ENCODE measurements at regions not wholly inside any gene's neighbourhood (a gene's known extent, or its start where the extent isn't known, plus 50 kb on each side); places are given as distances from the start of the nearest gene placed in this dataset.

DNA sequence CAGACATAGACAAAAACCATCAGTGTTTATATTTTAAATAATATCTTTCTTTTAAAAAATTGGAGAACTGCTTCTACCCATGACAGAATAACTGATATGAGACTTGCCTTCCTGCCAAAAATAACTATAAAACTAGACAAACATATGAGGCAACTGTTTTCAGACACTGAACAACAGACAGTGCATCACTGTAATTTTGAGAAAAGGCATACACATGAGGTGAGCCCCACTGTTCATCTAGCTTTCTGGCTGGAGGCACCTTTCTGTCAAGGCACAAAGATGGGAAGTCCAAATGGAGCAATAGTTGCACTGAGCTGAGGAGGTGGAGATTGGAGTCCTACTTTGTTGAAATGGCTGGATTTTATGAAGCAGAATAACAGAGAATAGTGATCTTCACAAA lies 71.9 kb upstream of the ZNF507 start:
- no peak for DNase-seq

GRCh38 chr19:32287086-32287485 lies 58.3 kb upstream of the ZNF507 start:
- DNase-seq: no peak

DNA sequence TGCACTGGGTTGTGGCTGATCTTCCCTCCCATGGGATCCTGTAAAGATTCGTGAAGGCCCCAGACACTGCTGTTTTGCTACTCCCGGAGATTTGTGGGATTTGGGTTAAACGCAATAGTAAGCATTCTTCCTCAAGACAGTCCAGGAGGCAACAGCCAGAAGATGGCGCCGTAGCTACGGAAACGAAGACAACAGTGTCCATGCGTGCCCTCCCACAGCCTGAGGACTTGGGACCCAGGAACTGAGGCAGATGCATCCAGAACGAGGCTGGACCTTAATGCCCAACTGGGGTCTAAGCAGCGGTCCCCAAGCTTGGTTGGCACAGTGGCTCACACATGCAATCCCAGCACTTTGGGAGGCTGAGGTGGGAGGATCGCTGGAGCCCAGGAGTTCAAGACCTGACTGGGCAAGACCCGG lies 57.6 kb upstream of the ZNF507 start:
- no peak for DNase-seq

- DNase-seq: no peak
These were observed 55.7 kb upstream of the ZNF507 start for GRCh38 chr19:32289566-32290210.

DNA sequence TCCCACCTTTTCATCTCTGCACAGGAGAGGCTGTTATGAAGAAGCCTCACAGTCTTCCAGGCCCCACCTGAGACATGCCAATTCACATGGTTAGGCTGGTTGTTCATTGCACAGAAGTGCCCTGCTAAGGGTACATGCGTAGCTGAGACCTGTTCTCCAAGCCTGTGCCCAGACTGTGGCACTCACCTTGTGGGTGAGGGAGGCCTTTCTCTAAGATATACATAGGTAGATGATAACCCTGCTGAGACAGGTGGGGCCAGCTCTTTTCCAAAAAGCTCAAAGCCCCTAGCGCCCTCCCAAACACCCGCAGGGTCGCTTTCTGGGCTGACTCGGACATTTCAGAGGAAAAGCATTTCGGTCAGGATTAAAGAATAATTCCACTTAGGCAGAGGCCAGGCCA lies 53.5 kb upstream of the ZNF507 start:
- no peak for DNase-seq

DNA sequence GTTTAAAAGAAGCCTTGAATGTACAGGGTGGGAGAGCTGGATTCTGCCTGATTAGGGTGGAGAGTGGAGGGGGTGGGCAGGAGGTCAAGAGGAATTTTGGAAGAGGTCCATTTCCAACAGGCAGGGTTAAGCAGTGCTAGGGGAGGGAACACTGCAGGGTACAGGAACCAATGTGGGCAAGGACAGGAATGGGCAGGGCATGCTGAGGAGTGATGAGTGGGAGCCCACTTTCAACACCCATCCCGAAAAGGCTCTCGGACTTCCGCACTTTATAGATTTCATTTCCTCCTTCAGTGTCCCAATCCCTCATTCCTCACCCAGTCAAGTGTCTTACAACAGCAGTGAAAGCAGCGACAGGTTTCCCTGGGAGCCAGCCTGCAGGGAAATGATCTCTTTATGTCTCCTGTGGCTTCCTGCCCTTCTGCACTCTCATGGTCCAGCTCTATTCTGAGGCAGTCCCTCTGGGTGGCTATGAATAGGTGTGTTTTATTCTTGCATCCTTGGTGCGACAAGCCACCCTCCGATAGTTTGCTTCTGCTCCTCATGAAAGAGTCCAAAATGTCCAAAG lies 50.5 kb upstream of the ZNF507 start:
- DNase-seq: no peak
